ELR (cell line): ENCODE measurements at regions not wholly inside any gene's neighbourhood (a gene's known extent, or its start where the extent isn't known, plus 50 kb on each side); places are given as distances from the start of the nearest gene placed in this dataset.

Source experiments
- DNase-seq: peaks from one replicate; pipeline ENCODE4 v3.0.0-alpha.2; 2015; ENCODE audit warnings: low read depth

DNA sequence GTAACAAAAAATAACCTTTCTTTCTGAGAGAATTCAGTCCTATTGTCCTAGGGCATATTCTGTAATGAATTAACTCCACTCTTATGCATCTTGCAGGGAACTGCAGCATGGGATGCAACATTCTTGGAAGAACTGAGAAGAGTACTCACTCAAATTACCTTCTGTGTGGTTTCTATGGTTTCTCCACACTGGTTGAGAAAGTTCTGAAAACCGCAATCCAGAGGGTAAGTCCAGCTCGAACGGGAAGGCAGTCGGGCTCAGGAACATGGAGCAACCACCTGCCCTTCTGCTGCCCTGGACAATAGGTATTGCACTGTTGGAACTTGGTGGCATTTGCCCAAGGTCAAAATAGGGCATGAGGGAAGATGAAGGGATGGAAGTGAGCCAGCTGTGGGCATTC, 59.6 kb upstream of the CDK13 start:
- no peak for DNase-seq

DNA sequence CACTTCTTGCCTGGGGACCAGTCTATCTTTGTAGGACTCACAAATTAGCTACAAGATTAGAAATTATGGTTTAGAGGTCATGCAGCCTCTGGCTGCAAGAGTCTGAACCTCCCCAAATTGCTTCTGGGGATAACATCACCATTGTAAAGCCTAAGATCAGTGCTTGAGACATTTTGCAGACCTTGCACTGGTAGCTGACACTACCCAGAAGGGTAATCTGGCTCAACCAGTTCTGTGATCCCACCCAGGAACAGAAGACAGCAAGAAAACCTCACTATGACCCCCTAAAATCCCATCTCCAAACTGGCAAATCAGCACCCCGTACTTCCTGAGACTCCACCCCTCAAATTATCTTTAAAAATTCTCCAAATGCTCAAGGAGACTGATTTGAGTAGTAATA, 58.2 kb upstream of the CDK13 start:
- no peak for DNase-seq

DNA sequence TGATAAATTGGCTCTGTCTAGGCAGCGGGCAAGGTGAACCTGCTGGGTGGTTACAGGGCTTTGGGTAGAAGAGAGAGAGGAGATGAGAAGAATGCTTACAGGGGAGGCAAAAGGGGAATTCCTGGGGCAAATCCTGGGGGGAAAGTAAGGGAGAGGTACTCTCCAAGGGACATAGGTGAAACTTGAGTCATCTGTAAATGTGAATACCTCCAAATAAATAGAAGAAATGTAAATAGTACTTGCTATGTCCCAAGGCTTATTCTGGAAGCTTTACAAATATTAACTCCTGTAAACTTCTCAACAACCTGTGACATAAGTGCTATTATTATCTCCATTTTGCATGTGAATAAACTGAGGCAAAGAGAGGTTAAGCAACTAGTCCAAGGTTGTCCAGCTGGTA, 57.7 kb upstream of the CDK13 start:
- no peak for DNase-seq

DNA sequence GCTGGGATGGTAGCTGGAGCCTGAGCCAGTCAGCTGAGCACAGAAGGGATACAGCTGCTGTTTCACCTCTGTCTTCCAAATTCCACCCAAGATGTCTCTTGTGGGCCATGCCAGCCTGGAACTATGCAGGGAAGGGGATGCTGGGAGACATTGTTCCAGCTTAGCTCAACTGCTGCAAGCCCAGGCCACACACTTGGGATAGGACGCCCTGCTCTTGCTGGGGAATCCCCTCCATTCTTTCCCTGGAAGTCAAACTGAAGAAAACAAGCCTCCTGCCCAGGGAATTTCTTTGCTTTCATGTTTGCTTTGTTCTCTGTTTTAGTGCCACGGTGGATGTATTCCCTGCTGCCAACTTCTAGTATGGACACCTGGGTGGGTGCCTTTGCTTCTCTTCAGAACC, 55.2 kb upstream of the CDK13 start:
- no peak for DNase-seq

DNA sequence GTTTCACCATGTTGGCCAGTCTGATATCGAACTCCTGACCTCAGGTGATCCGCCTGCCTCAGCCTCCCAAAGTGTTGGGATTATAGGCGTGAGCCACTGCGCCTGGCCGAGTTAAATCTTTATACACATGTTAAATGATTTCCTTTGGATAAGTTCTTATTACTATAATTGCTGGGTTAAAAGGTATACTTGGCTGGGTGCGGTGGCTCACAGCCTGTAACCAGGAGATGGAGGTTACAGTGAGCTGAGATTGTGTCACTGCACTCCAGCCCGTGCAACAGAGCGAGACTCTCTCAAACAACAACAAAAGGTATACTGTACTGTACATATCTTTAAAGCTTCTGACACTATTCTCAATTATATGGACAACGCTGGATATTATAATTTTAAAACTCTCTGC, 53.2 kb upstream of the CDK13 start:
- DNase-seq, result no peak

DNA sequence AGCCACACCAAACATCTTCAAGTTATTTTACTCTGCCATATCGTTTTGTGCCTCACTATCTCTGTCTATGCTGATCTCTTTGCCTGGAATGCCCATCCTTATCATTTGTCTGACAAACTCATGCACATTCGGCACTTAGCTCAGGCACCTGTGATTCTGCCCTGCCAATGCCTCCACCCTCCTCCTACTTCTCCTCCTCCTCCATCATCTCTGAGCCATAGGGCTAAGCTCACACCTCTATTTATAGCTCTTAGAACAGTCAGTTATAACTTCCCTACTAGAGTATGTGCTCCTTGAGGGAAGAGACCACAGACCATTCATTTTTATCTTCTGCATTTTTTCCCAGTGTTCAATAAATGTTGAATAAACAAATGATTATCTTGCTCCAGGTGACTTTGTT, 51.2 kb upstream of the CDK13 start:
- DNase-seq, result no peak
